Activated CD4-positive, alpha-beta T cell treated with anti-CD3 and anti-CD28 coated beads, Interleukin-2, amount 50 U/mL, for 16 hours (primary cell): ENCODE measurements at regions not wholly inside any gene's neighbourhood (a gene's known extent, or its start where the extent isn't known, plus 50 kb on each side); places are given as distances from the start of the nearest gene placed in this dataset.

Source experiments
- DNase-seq: peaks from one replicate; pipeline ENCODE4 v3.0.0-alpha.2; 2020

DNA sequence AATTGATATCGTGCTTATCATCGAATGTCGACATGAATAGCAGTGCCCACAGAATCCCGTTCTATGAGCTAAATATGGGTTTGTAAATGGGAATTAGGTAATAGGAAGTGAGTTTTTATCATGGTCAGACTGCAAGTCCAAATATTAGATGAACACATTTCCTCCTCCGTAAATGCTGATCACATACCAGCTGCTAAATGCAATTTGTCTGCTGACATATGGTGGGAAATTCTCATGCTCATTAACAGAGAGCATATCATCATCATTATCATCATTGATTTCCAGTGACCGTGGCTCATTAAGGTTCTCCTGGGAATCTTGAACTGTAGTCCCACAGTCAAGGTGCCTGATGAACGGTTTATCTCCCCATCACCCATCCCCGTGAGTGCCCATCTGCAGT is 998.8 kb upstream of the TMEM132C start:
- DNase-seq, result no peak

DNA sequence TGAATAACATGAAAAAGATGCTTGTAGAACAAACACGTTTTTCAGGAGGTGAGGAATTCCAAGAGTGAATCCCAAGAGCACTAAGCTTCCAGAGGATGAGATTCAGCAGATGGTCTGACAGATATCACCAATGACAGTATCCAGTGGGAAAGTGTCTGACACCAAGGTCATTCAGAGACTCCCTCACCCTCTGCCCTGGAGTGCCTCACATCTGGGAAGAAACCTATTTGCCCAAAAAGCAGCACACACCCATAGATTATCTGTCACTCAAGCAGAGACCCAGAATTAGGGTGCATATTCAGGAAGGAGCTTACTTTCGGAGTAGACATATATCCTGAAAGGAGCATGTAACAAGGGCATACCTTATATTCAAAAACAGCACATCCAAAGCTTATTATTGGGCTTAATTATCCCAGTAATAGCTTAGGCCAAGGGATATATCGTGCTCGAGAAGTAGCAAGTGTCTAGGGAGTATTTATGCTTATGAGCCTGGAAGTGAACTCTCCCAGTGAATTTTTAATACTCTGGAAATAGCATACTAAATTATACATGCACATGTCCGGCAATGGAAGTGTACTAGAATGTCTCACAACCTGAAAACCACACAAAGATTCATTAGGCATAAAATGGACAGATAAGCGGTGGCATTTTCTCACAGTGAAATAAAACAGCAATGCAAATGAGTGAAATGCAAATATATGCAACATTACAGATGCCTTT is 998.1 kb upstream of the TMEM132C start:
- DNase-seq, result no peak

DNA sequence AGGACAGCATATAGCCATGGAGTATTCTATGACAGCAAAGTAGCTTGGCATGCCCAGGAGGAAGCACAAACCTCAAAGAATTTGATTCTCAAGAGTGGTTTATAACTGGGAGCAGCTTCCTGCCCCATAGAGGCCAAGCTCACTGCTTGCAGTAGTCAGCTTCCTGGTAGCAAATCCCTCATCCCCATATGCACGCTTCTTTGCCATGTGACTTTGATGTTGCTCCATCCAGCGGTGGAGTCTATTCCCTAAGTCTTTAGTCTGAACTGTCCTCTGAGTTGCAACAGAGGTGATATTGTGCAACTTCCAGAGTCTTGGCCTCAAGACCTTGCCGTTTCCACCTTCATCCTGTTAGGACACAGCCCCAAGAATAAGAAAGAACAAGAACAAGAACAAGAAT is 996.8 kb upstream of the TMEM132C start:
- DNase-seq, result no peak

DNA sequence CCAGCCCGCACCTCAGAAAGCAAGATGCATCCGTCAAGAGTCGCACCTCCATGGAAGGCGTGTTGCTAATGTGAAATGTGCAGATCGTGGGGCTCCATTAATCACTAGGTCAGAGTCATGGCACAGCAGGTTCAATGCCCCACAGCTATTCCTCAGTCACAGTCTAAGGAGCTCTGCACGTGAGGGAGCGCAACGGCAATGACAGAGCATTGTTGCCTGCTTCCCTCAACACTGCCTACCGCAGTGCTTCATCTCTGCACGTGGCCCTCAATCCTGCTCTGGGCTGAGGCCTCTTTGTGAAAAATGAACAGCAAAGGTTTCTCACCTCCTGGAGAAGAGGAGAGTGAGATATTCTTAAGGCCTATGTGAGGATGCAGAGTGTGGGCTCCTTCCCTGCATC is 995.2 kb upstream of the TMEM132C start:
- DNase-seq, result no peak

DNA sequence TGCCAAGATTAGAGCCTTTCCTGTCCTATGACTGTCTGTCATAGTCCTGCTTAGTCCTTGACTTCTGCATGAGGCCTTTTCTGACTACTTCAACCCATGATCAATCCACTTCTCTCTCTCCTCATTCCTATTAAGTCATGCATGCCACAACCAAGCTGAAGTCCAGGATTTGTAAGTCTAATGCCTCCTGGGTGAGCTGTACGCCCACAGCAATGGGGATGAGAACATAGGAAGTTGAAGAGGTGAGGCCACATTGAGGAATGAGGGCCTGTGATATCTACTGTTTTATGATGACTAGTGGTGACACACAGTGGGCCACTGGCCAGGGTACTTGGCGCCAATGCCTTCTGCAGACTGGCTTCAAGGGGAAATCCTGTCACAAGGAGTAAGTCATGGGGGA is 994.1 kb upstream of the TMEM132C start:
- DNase-seq, result no peak

DNA sequence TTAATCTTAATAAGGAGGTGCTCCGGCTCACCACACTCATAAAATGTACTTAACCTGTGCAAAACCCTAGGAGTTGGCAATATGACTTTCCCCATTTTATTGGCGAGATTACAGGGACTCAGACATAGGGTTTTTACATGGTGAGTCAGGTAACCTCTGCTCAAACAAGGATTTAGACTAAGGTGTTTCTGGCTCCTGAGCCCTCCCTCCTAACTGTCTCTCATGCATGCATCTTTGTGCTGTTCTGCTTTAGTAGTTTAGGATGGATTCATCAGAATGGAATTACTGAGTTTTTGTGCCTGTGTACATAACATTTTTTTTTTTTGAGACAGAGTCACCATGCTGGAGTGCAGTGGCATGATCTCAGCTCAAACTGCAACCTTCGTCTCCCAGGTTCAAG is 993.3 kb upstream of the TMEM132C start:
- no peak for DNase-seq

DNA sequence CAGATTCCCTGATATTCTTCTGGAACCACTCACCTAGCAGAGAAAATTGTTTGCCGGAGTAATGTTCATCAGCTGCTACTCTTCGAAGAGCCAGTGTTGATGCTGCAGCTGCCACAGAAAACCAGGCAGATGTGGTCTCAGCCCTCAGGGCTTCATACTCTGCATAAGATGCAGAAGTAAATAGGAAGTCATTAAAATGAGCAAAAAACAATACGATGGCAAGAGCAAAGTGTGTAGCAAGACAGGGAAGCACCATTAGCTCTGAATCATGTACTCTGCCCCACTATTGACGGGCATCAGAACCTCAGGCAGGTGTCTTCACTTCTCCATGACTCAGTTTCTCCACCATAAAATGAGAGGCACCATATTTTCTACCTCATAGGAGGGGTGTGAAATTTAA is 991.6 kb upstream of the TMEM132C start:
- no peak for DNase-seq

DNA sequence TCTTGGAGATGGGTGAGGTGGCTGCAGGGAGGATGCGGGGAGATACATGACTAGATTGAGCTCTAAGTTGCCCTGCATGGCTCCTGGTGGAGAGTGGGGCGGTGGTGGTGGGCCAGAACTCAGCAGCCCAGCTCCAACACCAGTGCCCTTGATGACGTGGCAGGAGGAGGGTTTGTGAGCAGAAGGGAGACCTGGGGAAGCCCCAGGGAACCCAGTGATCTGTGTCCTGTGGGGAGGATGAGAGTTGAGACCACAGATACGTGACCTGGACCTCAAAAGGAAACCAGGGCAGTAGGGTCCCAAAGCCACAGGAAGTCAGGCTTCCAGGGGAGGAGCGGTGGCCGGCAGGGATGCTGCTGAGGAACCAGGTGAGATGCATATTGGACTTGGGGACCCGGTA is 989.1 kb upstream of the TMEM132C start:
- no peak for DNase-seq

DNA sequence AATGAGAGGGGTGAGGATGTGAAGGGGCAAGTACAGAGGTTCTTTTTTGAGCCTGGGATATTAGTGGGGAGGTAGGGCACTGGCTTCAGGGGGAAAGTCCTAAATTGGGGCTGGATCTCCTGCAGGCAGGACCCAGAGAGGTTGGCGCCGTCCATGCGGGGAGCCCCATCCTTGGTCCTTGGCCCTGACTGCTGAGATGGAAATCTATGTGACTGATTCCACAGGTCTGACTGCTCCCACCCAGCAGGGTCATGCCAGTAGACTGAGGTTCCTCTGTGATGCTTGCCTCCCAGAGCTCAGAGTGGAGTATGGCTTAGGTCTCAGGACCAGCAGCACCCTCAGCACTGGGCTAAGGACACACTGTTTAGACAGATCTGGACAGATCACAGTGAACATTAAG is 988.6 kb upstream of the TMEM132C start:
- no peak for DNase-seq

DNA sequence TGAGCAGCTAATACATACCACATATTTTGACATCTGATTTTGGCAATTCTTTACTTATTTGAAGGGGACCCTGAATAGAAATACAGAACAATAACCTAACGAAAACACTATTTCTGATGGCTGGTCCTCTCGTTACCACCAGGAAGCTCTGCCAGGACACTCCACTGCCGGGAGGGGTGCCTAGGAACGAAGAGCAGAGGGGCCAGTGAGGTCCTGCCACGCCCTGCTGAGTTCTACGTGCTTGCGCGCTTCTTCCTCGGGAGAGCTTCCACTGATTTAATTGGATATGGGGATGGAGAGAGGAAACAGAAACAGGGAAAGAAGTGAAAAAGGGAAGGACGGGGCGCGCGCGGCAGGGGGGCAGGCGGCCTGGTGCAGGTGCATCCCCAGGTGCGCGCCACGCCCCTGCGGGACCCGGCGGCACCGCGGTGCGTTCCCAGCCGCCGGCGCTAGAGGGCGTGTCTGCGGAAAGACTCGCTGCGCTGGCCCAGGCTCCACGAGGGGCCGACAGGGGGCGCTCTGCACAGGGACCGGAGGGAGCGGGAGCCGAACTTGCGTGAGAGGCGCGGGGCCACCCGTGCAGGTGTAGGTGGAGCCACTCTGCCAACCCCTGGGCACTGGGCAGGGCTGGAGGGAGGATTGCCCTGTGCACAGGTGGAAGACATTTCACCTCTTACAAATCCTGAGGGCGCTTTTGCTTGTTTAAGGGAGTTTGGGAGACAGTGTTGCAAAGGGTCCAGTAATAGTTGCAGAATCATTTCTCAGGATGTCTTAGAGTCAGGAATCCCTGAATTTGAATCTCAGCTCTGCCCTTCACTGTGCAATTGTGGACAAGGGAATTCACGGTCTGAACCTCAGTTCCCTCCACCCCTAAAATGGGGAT is 986.3 kb upstream of the TMEM132C start:
- peak; percentile 76 for DNase-seq

DNA sequence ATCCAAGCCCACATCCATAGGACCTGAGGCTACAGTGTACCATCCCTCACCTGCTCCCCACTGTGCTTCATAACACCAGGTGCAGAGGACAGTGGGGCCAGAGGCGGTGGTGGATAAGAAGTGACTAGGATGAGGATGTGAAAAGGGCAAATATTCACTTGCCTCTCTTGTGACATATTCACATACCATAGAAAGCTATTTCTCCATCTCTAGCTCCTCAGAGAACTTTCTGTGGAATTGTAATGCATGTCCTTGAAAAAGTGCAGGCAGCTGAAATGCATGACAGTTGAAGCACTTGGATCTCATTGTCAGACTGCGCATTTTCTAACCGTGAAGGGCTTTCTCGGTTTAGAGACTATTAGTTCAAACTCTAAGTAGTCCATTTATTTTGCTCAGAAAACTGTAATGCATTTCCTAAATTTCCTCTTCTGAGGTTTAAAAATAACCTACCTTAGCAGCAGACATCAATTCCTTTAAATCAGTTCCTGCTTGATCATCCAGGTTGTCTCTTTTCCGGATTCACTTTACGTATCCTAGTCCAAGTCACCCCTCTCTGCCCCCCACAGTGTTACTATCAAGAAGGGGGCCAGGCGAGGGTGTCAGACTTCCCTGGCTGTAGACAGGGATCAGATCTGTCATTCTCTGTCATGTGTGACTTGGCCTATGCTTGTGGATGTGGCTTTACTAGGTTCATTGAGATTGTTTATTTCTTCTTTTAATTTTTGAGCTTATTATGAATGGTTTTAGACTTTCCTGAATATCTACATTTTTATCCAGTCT is 984.0 kb upstream of the TMEM132C start:
- DNase-seq, result no peak

DNA sequence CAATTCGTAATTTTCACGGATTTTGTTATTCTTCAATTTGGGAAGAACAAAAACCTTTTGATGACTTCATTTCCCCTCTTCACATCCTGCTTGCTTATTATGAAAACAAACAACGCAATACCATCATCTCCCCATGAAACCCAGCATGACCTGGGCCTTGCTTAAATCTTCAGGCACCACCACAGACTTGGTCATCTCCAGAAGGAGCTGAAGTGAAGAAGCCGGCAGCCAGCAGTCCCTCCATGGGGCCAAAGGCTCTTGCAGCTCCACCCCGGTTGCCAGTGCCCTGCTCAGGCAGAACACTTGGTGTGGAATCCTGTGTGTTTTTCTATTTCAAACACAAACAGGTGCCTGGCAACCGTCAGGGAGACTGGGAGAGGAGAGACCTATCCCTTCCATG is 982.9 kb upstream of the TMEM132C start:
- no peak for DNase-seq

DNA sequence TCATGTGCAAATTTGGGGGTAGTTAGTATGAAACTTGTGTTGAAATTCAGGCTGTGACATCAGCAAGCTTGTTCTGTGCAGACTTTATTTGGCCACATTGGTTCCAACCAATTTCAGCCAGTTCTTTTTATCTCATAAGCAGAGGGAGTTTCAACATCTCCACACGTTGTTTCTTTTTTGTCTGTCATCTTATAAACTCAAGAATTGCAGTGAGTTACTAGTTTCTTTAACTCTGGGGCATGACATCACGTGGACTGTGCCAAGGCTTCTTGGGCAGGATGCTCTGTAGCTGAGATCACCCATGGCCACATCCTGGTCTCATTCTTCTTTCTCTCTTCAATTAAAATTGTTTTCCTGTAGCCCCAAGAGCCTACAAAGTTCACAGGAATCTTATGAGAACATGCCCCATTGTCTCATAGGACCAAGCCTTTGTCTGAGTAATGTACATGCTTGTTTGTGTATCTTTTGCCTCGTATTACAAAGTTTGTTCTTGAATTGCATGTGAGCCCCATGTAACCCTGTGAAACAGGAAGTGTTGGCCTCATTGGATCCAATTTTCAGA is 982.0 kb upstream of the TMEM132C start:
- DNase-seq, result no peak

DNA sequence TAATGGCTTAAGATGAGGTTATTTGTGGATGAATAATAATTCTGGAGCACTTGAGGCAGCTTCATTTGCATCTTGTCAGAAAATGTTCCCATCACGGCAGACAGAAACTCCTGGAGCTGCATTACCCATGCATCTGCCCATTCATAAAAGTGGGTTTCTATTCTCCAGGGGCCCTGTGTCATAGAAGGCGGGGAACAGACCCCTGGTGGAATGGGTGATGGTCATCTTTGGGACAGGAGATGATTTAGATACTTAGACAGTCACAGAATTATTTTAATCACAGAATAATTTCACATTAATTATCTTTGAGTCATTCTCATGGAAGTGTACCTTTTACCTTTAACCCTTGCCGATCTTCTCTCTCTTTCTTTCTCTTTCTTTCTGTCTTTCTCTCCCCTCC is 980.7 kb upstream of the TMEM132C start:
- DNase-seq, result no peak

DNA sequence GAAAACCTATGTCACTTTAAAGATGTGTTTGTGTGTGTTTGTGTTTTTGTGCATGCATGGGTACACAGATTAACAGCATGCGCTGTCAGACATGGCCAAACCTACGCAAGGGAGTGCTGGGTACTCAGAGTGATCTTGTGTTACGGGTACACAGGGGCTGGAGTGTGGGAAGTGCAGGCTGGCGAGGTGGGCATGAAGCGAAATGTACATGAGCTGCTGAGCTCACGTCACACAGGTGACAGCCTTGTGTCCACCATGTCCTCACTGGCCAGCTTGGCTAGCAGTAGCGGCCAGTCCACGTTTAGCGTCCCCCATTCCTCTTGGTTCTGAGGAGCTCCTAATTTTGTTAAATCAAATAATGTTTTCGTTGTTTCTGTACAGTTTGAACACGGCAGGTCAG is 979.7 kb upstream of the TMEM132C start:
- DNase-seq, result no peak

DNA sequence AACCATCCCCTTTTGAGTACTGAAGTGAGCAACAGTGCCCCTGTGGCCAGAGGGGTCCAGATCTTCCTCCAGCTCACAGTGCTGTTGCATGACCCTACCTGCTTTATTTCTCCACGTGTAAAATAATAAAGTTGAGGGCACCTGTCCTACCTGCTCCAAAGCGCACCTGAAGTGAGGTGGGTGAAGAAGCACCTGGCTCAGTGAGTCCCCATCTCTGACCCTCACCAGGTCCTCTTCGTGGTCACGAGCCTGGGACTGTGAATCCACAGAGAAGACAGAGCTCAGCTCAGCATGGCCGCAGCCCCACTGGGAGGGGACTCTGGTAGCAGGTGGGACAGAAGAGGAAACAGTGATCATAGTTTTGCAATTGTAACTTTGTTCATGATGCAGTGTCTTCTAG is 976.7 kb upstream of the TMEM132C start:
- no peak for DNase-seq

DNA sequence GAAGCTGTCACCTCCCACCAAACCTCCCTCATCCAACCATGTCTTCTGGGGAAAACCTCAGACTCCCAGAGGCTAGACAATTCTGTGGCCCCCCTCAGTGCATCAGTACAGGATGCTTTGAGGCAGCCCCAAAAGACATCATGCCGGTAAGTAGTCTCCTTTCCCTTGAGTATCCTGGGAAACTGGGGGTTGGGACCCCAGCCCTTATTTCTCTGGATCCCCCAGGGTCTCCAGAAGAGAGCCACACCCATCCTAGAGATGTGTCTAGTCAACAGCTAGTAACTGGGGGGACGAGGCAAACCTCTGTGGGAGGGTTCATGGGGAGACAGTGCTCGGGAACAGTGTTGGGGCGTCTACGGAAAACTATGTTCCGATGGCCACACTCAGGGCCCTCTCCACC is 974.2 kb upstream of the TMEM132C start:
- no peak for DNase-seq

DNA sequence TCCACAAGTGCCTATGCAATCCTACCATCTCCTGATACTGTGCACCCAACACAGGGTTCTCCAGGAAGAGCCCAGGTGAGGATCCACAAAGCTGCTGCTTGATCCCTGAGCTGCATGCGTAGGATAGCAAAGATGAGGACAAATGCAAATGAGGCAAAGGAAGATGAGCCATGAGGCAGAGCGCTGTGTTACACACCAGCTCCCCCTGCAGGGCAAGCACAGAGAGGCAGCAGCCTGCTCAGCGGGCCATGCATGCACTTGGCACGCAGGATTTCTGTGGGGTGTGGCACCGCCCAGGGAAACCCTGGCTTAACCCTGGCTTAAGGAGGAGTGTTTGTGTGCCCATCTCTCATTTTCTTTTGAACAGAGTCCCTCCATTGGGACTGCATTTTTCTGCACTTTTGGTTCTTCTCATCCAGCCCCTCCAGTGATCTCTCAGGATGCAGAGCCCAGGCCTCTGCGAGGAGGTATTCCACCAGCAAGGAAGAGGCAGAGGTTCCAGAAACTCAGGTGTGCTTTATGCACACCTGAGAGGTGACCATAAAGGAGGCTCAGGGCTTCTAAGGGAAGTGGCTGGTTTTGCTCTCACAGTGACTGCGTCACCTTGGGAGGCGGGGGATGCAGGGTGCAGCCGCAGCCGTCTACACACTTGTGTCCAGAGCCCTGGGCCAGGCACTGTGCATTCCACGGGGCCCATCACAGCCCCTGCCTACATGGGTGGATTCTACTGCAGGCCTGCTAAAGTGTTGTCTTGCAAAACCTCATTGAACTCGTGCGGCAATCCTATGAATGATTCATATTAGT is 973.3 kb upstream of the TMEM132C start:
- peak; percentile 60 for DNase-seq

DNA sequence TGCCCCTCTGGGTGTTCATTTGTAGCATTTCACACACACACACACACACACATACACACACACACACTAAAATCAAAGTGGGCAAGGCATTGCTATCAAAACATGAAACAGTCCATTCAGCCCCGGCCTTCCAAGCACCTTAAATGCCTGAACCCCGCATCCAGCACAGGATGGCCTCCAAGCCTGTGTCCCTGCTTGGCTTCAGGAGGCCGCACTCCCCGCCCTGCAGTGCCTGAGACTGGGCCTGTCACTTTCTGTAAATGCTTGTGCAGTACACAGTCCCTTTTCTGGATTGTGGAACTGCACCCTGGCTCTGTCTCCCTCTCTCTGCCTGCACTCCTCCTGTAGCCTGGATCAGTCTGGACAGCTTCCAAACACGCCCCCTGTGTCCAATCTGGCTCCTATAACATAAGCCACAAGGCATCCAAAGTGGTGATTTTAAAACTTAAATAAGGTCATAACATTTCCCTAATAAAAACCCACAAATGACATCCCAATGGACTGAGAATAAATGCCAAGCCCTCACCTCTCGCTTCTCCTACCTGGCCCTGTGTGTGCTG is 972.2 kb upstream of the TMEM132C start:
- DNase-seq, result no peak

DNA sequence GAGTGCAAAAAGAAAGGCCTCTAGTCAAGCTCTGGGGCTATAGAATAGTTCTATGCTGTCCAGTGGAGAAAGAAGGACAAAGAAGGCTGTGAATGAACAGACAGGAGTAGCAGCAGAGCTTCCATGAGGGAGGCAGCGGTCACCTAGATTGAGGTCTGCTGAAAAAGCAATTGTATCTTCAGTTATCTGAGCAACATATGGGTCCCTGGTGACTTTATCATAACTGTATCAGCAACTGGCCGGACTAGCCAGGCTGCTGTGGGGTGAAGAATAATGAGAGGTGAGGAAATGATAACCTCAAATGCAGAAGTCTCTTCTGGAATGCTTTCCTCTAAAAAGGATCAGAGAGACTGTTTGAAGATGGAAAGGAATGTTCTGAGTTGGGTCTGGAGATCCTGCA is 971.3 kb upstream of the TMEM132C start:
- DNase-seq, result no peak

DNA sequence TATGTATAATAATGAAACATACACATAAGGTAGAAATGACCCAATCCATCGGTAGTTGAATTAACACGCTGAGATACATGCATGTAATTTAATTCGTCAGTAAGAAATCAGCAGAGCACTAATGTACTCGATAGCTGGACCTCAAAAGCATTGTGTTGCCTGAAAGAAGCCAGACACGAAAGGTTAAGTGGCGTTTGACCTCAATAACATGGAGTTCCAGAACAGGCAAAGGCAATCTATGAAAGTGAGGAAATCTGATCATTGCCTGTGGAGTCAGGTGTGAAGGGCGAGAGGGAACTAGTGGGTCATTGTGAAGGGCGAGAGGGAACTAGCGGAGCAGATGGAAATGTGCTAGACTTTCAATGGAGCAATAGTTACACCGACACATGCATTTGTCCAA is 970.4 kb upstream of the TMEM132C start:
- no peak for DNase-seq

DNA sequence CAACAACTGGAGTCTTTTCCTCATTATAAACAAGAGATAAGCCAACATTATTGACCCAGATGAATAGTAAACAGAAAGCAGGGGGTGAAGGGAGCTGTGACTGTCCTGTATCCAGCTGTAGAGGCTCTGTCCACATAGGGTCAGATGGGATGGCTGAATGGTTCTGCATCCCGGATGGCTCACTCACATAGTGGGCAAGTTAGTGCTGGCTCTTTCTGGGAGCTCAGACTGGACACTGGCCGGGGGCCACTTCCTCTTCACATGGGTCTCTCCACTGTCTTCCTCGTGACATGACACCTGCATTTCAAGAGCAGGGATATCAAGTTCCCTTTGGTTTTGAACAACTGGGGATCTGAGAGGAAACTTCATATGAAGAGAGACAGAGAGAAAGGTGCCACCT is 969.6 kb upstream of the TMEM132C start:
- no peak for DNase-seq
